Posterior cingulate gyrus (tissue), 11 donors: ENCODE measurements at regions not wholly inside any gene's neighbourhood (a gene's known extent, or its start where the extent isn't known, plus 50 kb on each side); places are given as distances from the start of the nearest gene placed in this dataset.
"Not testable (repeated sequence)": the region's sequence is repeated elsewhere in the genome, so short reads cannot be mapped to it uniquely, and the experiment has no call there.

ENCODE experiments used
- DNase-seq, 10 donors: peaks; one replicate each; pipeline versions ENCODE4 v3.0.0 to v3.0.0-alpha.2; 2020 to 2021; ENCODE audit warnings: mixed read lengths in 3 of 10
- intact Hi-C: fragments of 100-400 bp; cut with DNase I; formaldehyde crosslinking; loops from one replicate; pipeline ENCODE4 v1.15.1; 2023

DNA sequence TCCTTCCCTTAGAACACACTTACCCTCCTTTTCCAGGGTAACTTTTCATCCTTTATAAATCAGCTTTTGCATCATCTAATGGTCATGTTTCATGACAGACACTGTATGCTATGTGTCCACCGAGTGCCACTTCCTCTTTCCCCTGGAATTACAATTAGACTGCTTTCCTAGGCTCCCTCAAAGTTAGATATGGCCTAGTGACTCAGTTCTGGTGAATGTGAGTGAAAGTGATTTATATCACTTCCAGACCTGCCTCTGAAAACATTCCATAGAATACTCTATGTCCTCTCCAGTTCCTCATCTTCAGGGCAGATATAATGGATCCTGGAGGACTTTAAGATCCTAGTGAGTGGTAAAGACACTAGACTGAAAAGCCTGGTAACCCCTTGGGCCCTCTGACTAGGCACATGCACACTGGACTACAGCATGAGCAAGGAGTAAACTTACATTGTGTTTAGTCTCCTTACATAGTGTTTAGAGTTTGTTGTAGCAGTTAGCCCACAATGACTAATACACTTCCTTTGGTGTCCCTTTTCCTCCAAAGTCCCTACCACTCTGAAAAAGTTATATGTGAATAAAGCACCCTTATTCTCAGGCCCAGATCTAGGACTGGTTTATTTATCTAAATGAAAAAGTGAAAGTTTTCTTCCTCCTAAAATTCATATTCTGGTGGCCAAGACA lies 59.3 kb downstream of the GPR88 start:
- DNase-seq = no peak
- intact Hi-C loops = no loop called here

DNA sequence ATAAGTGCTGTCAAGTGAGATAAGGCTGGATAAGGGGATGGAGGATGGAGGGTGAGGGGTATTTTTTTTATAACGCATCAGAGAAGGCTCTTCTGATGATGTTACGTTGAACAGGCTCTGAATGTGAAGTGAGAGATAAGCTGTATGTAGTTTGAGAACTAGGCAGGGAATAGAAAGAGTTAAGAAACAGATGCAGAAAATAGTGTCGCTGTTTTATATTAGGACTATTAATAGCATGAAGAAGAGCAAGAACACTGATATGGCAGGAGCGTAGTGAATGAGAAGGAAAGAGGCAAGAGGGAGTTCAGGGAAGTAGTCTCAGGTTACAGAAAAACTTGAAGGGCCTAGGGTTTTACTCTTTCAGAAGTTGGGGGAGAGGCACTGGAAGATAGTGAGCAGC lies 59.8 kb downstream of the GPR88 start:
- DNase-seq = no peak
- intact Hi-C loops = no loop called here

DNA sequence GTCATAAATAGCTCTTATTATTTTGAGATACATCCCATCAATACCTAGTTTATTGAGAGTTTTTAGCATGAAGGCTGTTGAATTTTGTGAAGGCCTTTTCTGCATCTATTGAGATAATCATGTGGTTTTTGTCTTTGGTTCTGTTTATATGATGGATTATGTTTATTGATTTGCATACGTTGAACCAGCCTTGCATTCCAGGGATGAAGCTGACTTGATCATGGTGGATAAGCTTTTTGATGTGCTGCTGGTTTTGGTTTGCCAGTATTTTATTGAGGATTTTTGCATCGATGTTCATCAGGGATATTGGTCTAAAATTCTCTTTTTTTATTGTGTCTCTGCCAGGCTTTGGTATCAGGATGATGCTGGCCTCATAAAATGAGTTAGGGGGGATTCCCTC lies 62.4 kb downstream of the GPR88 start:
- DNase-seq, intact Hi-C loops: not testable (repeated sequence)

DNA sequence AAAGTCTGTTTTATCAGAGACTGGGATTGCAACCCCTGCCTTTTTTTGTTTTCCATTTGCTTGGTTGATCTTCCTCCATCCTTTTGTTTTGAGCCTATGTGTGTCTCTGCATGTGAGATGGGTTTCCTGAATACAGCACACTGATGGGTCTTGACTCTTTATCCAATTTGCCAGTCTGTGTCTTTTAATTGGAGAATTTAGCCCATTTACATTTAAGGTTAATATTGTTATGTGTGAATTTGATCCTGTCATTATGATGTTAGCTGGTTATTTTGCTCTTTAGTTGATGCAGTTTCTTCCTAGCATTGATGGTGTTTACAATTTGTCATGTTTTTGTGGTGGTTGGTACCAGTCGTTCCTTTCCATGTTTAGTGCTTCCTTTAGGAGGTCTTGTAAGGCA lies 64.1 kb downstream of the GPR88 start:
- DNase-seq, intact Hi-C loops: not testable (repeated sequence)

DNA sequence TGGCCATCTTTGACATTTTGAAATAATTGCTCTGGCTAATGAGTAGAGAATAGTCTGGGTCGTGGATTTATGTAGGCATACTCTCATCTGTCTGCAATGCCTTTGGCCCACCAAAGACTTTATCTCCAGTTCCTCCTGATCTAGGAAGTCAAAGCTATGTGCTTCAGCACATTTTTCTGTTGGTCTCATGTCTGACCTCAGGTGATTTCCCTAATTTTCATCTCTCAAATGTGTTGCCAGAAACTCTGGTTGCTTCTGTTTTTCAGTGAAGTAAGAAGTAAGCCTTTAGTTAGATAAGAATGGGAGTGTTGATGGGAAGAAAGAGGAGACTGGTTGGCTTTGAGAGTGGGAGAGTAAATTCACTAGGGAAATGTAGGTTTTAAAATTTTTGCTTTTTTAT lies 66.4 kb downstream of the GPR88 start:
- no peak for DNase-seq
- intact Hi-C loops = no loop called here

DNA sequence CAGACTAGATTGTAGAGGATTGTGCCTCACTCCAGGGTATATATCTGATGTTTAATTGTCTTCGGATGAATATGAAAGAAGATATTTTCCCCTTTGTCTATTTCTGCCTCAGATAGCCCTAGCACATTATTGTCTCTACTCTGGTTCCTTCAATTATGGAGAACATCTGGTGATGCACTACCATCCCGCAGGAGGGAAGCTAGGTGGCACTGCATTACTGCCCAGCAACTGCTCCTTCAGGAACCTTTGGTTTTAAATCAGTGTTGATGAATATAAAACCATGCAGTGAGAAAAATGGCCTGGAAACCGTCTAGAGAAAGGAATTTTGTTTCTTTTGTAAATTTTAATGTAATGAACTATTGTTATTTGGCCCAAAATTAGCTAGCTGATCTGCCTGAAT lies 68.5 kb downstream of the GPR88 start:
- peak in 4 of 10 donors; percentile 10 to 65 (median 16) for DNase-seq
- intact Hi-C loops = loop anchor here (2.0 kb wide), 1 partner anchor 262 kb away; no protein-coding TSS in a partner anchor

DNA sequence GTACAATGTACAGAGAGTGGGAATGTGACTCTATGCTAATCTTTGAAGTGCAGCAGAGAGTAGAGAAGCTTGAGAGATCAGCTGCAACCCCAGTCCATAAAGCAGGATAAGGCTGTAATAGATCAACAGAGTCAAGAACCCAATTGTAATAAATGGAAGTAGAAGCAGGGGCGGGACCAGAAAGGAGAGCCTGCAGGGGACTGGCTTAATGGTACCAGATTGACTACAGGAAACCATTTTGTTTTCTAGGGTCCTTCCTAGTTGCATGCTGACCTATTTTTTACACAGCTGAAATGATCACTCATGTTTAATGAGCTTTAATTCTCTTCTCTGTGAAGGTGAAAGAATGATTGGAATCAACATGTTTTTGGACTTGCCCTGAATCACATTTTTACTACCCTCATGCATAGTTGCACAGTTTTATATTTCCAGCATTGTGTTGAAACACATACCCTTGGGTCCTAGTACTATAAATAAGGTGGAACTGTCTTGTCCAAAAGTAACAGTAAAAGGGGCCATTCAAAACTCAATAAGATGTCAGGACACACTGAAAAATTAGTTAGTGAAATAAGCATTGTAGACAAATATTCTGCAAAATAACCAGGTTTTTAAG lies 69.8 kb downstream of the GPR88 start:
- intact Hi-C loops = loop anchor here (2.0 kb wide), 1 partner anchor 261 kb away; no protein-coding TSS in a partner anchor
- no peak for DNase-seq

DNA sequence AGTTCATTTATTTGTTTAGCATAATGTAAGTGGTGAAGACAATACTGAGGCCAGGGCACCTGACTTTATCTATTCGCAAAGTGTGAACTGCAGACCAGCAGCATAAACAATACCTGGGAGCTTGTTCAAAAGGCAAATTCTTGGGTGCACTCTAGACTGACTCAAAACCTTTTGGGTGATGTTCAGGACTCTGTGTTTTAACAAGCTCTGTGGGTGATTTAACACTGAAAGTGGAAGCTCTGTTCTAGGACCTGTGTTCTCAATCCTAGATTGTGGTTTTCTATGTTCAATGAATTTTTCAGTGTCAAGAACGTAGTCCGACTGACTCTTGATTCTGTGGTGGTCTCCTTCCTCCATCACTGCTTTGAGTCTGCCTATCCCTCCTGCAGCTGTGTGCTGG lies 71.9 kb downstream of the GPR88 start:
- intact Hi-C loops = no loop called here
- no peak for DNase-seq

DNA sequence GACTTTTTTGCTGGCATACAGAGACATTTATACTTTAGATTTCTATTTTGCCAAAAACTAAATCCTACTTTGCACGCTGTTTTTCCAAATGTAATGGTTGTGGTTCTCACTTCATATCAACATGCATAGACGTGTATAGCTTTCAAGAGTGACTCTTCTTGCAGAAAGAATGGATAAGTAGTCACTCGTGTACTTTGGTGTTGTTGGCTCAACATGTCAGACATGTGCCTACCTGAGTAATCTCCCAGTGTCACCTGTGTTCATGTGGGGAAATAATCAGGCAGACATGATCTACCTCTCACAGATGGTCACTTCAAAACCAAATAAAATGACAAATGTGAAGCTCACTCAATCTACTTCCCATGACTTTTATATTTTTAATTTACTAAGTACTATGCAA lies 73.1 kb downstream of the GPR88 start:
- intact Hi-C loops = no loop called here
- DNase-seq = no peak

DNA sequence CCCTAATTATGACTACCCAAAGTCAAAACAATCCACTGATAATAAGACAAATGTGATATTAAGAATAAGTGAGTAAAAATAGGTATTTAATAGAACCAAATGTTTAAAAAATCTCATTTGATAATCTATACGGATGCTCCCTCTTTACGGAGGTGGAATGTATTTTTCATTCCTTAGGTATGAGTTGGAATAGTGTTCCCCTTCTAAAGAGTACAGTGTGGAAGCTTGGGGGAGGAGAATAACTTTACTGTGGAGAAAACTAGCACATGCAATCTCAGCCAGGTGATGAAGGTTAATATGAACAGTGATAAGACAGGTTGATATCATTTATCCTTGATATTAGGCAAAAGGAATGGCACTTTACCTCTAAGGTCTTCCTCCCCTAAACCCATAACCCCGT lies 74.6 kb downstream of the GPR88 start:
- DNase-seq = no peak
- intact Hi-C loops = no loop called here

DNA sequence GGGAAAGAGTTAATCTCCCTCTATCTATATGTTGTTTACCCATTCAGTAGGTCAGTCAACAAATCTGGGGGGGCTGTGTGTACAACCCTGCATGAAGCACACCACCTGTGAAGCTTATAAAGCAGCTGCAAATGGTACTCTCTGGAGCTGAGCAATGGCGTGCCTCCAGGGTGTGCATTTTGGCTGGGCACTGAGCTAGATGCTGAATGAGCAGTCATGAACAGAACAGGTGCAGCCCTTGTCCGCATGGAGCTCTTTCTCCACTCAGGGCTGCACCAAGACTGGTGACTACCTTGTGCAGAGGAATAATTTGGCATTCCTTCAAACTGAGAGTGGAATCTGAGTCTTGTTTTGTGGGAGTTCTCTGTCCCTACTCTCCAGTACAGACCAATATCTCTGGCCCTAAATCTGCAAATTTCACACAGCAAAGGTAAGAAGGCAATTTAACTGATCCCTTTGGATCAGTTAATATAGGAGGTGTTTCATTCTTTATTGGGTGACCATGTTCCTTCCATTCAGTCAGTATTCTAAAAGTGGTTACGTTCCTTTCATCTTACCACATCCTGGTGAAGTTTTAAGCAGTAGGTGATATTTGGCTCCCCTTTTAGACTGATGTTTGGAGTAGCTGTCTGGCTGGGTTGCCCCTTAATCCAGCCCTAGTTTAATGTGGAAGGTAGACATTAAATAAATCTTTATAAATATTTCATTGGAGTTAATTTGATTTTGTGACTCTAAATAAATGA lies 76.0 kb downstream of the GPR88 start:
- intact Hi-C loops = no loop called here
- DNase-seq = no peak

DNA sequence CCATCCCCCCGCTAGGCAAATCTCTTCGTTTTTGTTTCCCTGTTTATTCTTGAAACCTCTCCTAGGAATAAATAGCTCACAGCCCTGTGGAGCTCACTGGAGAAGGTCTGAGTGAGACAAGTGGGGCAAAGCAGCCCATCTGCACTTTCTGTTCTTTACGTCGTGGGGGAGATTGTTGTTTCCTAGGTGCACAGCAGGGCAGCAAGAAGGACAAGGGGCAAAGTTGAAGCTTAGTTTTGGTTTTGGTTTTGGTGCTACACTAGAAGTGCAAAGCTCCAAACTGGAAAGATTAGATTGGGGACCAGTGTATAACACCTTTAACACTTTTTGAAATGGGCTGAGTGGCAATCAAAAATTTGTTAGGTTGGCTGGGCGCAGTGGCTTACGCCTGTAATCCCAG lies 76.6 kb downstream of the GPR88 start:
- DNase-seq = no peak
- intact Hi-C loops = no loop called here

DNA sequence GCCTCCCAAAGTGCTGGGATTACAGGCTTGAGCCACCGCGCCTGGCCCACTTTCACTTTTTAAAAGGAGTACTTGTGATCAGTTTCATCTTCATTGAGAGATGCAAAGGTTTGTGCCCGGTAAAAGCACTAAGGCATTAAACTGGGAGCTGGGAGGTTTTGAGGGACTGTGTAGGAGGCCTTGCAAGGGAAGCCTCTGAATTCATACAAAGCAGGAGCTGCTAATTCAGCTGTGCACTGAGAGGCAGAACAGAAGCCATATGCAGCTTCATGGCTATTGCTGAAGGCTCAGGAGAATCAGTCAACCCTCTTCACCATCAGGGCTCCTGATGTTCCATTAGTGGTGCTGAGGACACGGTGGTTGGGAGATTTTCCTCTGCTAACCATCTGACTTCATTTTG lies 77.7 kb downstream of the GPR88 start:
- intact Hi-C loops = no loop called here
- DNase-seq = no peak

DNA sequence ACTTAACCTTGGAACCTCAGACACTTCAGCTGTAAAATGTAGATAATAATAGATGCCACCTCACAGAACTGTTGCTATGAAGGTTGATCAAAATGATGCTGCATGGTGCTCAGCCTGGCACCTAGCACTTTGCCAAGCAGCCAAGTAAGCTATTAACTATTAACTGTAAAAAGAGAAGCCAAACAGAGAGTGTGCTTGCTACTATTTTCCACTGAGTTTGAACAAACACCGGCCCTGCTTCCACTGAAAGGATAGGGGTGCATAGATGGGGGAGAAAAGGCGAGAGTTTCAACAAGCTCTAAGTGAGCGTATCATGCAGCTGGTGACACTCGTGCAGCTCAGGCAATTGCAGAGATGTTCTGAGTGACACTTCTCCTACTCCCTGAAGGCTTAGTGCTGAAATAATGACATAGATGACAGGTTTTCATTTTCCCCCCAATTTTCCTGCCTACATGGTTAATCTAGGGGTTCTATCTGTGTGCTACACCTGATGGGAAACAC lies 78.2 kb downstream of the GPR88 start:
- intact Hi-C loops = no loop called here
- DNase-seq = no peak

DNA sequence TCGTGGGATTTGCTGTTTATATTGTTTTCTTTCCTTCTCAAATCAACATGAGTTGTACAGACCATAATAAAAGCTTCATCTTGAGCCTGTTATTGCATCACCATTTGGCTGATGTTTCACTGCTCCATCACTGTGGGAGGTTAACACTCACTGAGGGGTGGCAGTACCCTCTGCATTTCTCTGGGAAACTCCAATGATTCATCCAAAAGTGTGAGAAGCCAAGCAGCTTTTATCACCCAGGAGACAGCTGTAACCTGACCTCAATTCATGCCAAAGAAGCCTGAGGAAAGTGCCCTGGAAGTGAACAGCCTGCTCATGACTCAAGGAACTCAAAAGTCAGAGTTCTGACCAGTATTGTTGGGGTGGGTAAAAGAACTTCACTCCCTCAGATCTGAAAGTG lies 84.1 kb downstream of the GPR88 start:
- intact Hi-C loops = no loop called here
- no peak for DNase-seq

DNA sequence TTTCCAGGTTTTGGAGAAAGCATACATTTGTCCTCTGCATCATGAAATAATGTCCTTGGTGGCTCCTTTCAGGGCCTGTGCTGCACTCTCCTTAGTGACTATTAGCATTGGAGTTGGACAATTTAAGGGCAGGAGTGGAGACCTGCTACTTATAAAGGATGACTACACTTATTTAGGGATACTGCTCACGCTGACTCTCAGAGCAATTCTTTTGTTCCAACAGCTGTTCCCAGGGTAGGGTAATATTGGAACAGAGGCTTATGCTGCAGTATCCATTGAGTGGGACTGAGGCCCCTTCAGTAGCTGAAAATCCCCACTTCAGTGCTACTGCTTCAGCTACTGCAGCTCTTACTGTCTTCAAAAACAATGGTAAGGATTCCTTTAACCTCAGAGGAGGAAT lies 84.6 kb downstream of the GPR88 start:
- no peak for DNase-seq
- intact Hi-C loops = no loop called here

DNA sequence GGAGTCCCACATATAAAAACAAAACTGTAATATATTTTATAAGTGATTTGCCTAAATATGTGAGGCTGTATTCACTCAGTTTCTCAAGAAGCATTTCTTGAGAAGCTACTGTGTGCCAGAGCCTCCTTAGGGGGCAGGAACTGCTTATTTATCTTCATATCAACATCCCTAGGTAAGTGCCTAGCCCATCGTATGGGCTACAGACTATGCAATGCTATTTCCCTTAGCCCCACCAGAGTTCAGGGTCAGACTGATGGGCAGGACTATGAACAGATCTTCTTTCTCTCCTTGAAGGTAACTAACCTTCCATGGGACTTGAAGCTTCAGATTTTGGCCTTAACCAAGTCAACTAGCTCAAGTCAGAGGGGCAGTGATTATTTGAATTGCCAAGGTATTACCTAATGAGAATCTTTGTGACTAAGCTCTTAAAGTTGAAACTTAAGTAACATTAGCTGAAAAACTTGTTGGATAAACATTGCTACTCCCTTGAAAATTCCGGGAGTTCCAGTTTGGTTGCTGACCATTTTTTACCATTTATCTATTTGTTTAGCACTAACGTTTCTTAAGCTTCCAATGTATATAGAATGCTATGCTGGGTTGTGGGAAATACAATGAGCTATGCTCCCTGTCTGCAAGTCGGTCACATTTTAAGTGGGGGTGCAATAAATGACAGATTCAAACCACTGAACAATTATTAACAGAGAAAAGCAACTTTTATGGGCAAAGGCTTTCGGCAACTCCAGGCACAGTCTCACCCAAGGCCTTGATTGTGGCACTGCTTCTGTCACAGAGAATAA lies 85.2 kb downstream of the GPR88 start:
- no peak for DNase-seq
- intact Hi-C loops = no loop called here

DNA sequence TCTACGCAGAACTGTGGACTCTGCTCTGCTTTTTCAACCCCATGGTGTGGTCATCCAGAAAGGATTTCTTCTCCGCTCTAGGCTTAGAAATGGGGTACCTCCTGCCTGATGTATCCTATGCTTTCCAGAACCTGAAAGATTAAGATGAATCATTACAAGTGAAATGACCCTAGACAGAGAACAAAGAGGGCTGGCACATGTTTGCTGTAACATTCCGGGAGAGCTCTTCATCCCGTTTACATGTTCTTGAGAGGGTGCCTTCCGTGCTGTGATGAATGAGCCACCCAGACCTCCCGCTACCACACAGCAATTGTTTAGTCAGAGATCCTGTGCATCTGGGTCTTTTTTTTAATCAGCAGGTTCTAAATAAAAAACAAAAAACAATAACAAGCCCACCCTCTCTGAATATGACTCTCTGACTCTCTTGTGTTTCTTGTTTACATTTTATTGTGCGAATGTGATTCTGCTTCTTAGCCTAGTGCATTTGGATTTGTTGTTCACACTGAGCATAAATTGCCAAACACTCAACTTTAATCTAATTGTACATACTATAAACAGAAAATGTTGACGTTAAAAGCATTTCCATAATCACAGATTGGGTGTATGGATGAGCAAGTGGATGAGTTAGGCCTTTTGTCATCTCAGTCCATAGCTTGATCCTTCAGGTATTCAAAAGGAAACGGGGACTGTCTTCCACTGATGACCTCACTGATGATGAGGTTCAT lies 87.1 kb downstream of the GPR88 start:
- intact Hi-C loops = no loop called here
- no peak for DNase-seq

DNA sequence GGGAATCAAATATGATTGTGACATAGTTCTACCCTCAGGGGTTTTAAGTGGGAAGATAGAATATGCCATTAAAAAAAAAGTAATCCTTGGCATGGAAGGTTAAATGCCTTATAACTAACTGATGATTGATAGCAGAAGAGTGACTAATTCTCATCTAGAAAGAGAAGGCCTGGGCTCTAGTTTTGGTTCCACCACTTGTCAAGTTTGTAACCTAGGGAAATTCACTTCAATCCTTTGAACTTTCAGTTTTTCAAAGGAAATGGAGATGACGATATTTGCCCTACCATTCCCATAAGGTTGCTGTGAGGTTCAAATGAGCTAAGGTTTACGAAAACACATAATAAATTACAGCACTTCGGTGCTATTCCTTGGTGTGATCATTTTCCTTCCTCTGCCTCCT lies 88.5 kb downstream of the GPR88 start:
- no peak for DNase-seq
- intact Hi-C loops = no loop called here

DNA sequence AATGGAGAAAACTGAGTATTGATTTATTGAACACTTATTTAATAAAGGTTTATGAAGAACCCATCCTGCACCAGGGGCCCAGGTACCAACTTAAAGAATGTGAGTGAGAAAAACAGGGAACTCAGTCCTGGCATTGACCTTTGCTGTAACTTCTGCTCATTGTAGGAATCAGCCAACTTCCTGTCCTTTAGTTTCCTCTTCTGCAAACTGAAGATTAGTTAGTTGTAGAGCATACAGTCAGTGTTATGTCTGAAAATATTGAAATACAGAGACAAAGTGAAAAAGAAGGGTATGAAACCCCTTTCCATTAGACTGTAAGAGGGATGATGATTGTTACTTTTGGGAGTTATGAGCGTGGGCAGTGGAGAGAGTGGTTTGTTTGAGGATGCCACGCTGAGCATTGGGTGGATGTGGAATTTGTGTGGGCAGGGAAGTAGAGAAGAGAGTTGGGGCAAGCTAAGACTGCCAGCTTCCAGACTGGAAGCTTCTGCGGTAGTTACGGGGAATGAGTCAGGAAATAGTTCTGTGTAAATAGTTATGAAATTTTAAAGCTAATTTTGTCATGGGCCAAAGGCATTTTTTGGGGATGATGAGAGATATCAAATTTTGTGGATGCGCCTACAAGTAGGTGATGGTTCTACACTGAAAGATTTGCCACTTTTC lies 89.2 kb downstream of the GPR88 start:
- intact Hi-C loops = no loop called here
- no peak for DNase-seq
